ENCODE measurements at regions not wholly inside any gene's neighbourhood (a gene's known extent, or its start where the extent isn't known, plus 50 kb on each side); places are given as distances from the start of the nearest gene placed in this dataset.

DNA sequence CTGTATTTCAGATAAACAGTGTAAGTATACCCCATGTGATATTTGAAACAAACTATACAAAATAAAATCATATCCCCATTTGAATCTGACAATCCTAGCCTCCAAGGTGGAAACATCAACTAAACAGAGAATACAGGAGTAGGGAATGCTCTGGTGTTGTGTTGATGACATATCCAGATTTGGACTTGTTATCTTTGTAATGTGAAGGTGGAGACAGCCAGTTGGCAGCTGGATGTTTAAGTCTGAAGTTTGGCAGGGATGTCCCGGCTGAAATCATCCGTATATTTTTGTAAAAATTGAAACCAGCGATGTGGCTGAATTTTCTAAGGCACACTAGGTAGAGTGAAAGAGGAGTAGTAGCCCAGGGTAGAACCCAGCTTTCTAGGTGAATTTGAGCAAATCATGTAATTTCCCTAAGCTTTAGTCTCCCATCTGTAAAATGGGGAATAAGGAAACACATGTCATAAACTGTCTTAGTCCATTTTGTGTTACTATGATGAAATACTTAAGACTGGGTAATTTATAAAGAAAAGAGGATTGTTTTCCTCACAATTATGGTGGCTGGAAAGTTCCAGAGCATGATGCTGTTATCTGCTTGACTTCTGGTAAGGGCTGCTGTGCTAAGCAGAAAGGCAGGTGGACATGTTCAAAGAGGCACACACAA is 246.6 kb upstream of the APCDD1 start:
- DNase-seq (no peak), ATAC-seq (no peak)
- TF ChIP-seq, protein P1, sequence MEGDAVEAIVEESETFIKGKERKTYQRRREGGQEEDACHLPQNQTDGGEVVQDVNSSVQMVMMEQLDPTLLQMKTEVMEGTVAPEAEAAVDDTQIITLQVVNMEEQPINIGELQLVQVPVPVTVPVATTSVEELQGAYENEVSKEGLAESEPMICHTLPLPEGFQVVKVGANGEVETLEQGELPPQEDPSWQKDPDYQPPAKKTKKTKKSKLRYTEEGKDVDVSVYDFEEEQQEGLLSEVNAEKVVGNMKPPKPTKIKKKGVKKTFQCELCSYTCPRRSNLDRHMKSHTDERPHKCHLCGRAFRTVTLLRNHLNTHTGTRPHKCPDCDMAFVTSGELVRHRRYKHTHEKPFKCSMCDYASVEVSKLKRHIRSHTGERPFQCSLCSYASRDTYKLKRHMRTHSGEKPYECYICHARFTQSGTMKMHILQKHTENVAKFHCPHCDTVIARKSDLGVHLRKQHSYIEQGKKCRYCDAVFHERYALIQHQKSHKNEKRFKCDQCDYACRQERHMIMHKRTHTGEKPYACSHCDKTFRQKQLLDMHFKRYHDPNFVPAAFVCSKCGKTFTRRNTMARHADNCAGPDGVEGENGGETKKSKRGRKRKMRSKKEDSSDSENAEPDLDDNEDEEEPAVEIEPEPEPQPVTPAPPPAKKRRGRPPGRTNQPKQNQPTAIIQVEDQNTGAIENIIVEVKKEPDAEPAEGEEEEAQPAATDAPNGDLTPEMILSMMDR (IDR thresholded peaks at IDR 0.05) = no peak
- intact Hi-C loops (cut with DNase I) = no loop called here
- Histone ChIP-seq H3K4me1 (peaks cover 5% of the 10 kb centered on the region), H3K9me3 (no peaks in the 10 kb centered on the region), H3K4me3 (no peak overlapping the region), H3K27ac (no peak overlapping the region), H3K27me3 (no peaks in the 10 kb centered on the region), H3K36me3 (no peaks in the 10 kb centered on the region)

DNA sequence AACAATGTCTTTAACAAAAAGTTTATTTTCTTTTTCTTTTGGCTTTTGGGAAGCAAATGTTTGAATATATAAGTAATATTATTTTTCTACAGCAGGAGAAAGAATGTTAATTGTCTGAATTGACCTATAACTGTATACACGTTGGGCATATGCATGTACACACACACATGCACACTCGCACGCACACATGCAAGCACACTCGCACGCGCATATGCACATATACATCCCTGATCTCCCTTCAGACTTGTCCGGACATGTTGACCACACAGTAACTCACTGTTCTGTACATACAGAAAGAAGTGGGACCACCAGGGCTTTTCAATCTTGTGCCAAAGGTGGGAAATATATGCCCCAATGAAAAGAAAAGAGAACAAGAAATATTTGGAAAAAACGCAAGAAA is 245.1 kb upstream of the APCDD1 start:
- Histone ChIP-seq H3K36me3 (no peaks in the 10 kb centered on the region), H3K9me3 (no peaks in the 10 kb centered on the region), H3K27ac (no peak overlapping the region), H3K27me3 (no peaks in the 10 kb centered on the region), H3K4me3 (no peak overlapping the region), H3K4me1 (peaks cover 18% of the 10 kb centered on the region)
- intact Hi-C loops (cut with DNase I) = no loop called here
- TF ChIP-seq, protein P1 (IDR thresholded peaks at IDR 0.05) = no peak
- DNase-seq = no peak
- ATAC-seq = no peak

DNA sequence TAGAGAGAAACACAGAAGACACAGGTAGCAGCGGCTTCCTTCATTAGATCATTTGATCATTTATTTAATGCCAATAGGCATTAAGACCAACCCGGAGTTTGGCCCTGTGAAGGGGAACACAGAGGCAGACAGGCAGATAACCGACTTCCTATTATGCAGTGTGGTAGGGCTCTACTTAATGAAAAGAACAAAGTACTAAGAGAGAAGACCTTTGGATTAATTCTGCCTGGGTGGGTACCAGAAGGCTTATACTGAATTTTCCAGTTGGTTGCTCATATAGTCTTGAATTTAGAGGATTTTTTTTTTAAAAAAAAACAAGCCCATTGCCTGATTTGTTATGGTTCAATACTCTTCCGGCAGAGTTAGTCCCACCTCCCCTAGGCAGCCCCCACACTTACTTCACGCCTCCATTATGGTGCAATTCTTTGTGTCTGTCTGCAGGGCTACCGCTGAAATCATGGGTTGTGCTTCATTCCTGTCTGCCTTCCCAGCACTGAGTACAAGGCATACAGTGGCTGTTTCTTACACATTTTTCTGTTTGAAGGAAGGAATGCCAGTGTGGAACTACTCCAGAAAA is 244.3 kb upstream of the APCDD1 start:
- TF ChIP-seq, protein P1 (IDR thresholded peaks at IDR 0.05) = no peak
- Histone ChIP-seq H3K27me3 (no peaks in the 10 kb centered on the region), H3K27ac (no peak overlapping the region), H3K36me3 (no peaks in the 10 kb centered on the region), H3K4me1 (peaks cover 18% of the 10 kb centered on the region), H3K9me3 (no peaks in the 10 kb centered on the region), H3K4me3 (no peak overlapping the region)
- ATAC-seq (no peak), DNase-seq (no peak)
- intact Hi-C loops (cut with DNase I) = no loop called here

DNA sequence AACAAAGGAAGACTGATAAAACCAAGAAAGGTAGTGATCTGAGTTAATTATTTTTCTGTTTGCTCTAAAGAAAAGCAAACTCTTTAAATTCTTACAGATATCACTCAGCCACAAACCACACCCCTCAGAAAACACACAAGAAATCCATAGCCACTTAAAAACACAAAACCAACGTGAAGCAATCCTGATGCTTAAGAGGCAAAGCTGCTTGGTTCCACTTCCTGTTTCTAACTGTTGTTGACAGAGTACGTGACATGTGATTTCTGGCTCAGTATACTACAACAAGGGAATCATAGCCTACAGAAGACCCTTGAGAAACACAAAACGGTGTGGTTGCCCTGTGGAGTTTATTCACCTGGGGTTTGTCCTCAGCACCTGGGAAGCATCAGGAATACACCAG is 240.9 kb upstream of the APCDD1 start:
- no peaks in the 10 kb centered on the region for H3K36me3 ChIP-seq
- DNase-seq = no peak
- H3K27ac ChIP-seq = peak overlapping the region; percentile 33
- no peak overlapping the region for H3K4me3 ChIP-seq
- peaks cover 14% of the 10 kb centered on the region for H3K4me1 ChIP-seq
- H3K9me3 ChIP-seq = peaks cover 5% of the 10 kb centered on the region
- TF ChIP-seq, protein P1 (IDR thresholded peaks at IDR 0.05) = no peak
- ATAC-seq = peak; percentile 92
- H3K27me3 ChIP-seq = no peaks in the 10 kb centered on the region
- intact Hi-C loops (cut with DNase I) = no loop called here

DNA sequence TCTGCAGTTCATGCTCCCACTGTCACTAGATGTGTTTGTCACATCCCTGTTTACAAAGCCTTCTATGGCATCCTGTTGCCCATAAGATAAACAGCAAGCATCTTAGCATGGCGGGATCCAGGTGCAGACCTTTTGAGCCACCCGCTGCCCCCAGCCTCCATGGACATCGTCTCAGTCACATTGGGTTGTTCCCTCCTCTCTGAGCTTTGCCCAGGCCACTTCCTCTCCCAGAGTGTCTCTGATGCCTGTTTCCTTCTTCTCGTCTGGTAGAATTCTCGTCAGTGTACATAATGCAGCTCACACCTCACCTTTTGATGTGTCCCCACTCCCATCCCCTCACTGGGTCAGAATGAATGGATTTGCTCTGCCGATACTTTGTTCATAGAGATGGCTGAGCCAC is 239.0 kb upstream of the APCDD1 start:
- TF ChIP-seq, protein P1 (IDR thresholded peaks at IDR 0.05) = no peak
- Histone ChIP-seq H3K27me3 (no peaks in the 10 kb centered on the region), H3K4me3 (no peak overlapping the region), H3K4me1 (peaks cover 14% of the 10 kb centered on the region), H3K36me3 (no peaks in the 10 kb centered on the region), H3K9me3 (peaks cover 5% of the 10 kb centered on the region), H3K27ac (no peak overlapping the region)
- DNase-seq (no peak), ATAC-seq (peak; percentile 34)
- intact Hi-C loops (cut with DNase I) = no loop called here
